Natural killer cell (primary cell): ENCODE measurements at regions not wholly inside any gene's neighbourhood (a gene's known extent, or its start where the extent isn't known, plus 50 kb on each side); places are given as distances from the start of the nearest gene placed in this dataset.

Experiments
- ATAC-seq, 3 donors: fragments of 150-1000 bp in 2 of 3; fragments of 200-7000 bp in 1 of 3; cut with Tn5 transposase; 1 replicate in 1 of 3; 2 replicates in 2 of 3; pipeline ENCODE4 v1.10.0; 2021; ENCODE audit warnings: mild to moderate bottlenecking in 2 of 3, moderate library complexity in 2 of 3
- DNase-seq, 2 donors: peaks; one replicate each; pipeline versions ENCODE4 v3.0.0 to v3.0.0-alpha.2; 2013 to 2021; ENCODE audit warnings: mixed read lengths in 1 of 2
- H3K27ac ChIP-seq: one replicate; pipeline ENCODE4 v1.5.1; 2013; ENCODE audit warnings: mild to moderate bottlenecking, low read length
- H3K27me3 ChIP-seq: one replicate; pipeline ENCODE4 v1.6.1; 2013; ENCODE audit warnings: low read length; ENCODE audit not compliant: control insufficient read depth, insufficient read depth
- H3K36me3 ChIP-seq: one replicate; pipeline ENCODE4 v1.6.1; 2013; ENCODE audit warnings: low read length; ENCODE audit not compliant: control insufficient read depth, insufficient read depth
- H3K4me1 ChIP-seq: one replicate; pipeline ENCODE4 v1.6.1; 2013; ENCODE audit warnings: low read length; ENCODE audit not compliant: control insufficient read depth, insufficient read depth
- H3K4me3 ChIP-seq: one replicate; pipeline ENCODE4 v1.5.1; 2013; ENCODE audit warnings: low read length
- H3K9me3 ChIP-seq: one replicate; pipeline ENCODE4 v1.6.1; 2013; ENCODE audit warnings: low read length; ENCODE audit not compliant: control insufficient read depth, insufficient read depth
- H3K27ac Mint-ChIP-seq, 2 donors: one replicate each; pipeline ENCODE4 v1.8.0; 2022; ENCODE audit warnings: mild to moderate bottlenecking in 2 of 2, mixed read lengths in 2 of 2, moderate library complexity in 1 of 2
- H3K27me3 Mint-ChIP-seq, 2 donors: one replicate each; pipeline ENCODE4 v1.8.0; 2022; ENCODE audit warnings: low read depth in 2 of 2, mixed read lengths in 2 of 2
- H3K36me3 Mint-ChIP-seq: one replicate; pipeline ENCODE4 v1.8.0; 2022; ENCODE audit warnings: mixed read lengths
- H3K4me1 Mint-ChIP-seq, 2 donors: one replicate each; pipeline ENCODE4 v1.8.0; 2022; ENCODE audit warnings: mixed read lengths in 2 of 2
- H3K4me3 Mint-ChIP-seq: one replicate; pipeline ENCODE4 v1.8.0; 2022; ENCODE audit warnings: mild to moderate bottlenecking, moderate library complexity, mixed read lengths
- H3K9me3 Mint-ChIP-seq, 2 donors: one replicate each; pipeline ENCODE4 v1.8.0; 2022; ENCODE audit warnings: mixed read lengths in 2 of 2
- WGBS: methylation state at CpG from one replicate; pipeline ENCODE4 v1.1.7; 2013; ENCODE audit warnings: missing lambda C conversion rate; ENCODE audit not compliant: insufficient coverage; 5-methylcytosine and 5-hydroxymethylcytosine counted together
- intact Hi-C: fragments of 100-400 bp; cut with micrococcal nuclease; formaldehyde crosslinking; loops from one replicate; pipeline ENCODE4 v1.14.2; 2022
- TF ChIP-seq, protein P1 (sequence below): fragments of 200-600 bp; IDR thresholded peaks from one replicate; pipeline ENCODE4 v1.8.0; 2022; ENCODE audit warnings: antibody characterized with exemption

DNA sequence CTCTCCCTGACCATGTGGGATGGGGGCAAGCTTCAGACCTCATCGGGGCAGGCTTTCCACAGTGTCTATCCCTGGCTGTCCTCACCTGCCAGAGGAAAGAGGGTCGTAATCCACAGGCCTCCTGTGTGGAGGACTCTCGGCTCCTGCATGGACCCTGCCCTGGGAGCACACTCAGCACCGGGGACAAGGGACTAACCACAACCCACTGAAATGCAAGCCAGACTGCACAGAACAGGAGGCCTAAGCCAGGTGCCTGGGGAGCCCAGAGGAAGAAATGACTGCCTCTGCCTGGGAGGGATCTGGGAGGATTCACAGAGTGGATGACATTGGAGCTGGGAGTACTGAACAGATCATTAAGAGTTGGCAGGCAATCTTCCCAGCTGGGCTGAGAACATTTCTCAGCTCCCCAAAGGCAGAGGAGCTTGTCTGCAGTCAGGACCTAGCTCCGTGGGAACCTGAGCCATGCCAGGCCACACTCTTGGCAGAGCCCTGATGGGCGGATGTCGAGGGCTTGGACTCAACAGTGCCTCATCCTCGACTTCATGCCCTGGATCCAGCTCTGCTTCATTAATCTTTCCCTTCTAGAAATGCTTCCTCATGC is 213.4 kb downstream of the USP6NL start:
- Histone ChIP-seq H3K27me3 (no peaks in the 10 kb centered on the region), H3K4me3 (no peak overlapping the region), H3K9me3 (peaks cover 3% of the 10 kb centered on the region), H3K4me1 (peaks cover 25% of the 10 kb centered on the region), H3K36me3 (no peaks in the 10 kb centered on the region), H3K27ac (no peak overlapping the region)
- intact Hi-C loops = no loop called here
- DNase-seq = no peak
- H3K4me1 Mint-ChIP-seq = peaks cover 38 to 43% of the 10 kb centered on the region in 2 donors
- peaks cover 0 to 3% of the 10 kb centered on the region in 2 donors for H3K9me3 Mint-ChIP-seq
- no peak overlapping the region for H3K4me3 Mint-ChIP-seq
- TF ChIP-seq, protein P1, sequence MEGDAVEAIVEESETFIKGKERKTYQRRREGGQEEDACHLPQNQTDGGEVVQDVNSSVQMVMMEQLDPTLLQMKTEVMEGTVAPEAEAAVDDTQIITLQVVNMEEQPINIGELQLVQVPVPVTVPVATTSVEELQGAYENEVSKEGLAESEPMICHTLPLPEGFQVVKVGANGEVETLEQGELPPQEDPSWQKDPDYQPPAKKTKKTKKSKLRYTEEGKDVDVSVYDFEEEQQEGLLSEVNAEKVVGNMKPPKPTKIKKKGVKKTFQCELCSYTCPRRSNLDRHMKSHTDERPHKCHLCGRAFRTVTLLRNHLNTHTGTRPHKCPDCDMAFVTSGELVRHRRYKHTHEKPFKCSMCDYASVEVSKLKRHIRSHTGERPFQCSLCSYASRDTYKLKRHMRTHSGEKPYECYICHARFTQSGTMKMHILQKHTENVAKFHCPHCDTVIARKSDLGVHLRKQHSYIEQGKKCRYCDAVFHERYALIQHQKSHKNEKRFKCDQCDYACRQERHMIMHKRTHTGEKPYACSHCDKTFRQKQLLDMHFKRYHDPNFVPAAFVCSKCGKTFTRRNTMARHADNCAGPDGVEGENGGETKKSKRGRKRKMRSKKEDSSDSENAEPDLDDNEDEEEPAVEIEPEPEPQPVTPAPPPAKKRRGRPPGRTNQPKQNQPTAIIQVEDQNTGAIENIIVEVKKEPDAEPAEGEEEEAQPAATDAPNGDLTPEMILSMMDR = no peak
- no peaks in the 10 kb centered on the region for H3K27me3 Mint-ChIP-seq
- no peak for ATAC-seq
- H3K36me3 Mint-ChIP-seq = no peaks in the 10 kb centered on the region
- H3K27ac Mint-ChIP-seq = no peak overlapping the region
- 73% methylated on average over 8 of the region's 8 CpGs for WGBS

DNA sequence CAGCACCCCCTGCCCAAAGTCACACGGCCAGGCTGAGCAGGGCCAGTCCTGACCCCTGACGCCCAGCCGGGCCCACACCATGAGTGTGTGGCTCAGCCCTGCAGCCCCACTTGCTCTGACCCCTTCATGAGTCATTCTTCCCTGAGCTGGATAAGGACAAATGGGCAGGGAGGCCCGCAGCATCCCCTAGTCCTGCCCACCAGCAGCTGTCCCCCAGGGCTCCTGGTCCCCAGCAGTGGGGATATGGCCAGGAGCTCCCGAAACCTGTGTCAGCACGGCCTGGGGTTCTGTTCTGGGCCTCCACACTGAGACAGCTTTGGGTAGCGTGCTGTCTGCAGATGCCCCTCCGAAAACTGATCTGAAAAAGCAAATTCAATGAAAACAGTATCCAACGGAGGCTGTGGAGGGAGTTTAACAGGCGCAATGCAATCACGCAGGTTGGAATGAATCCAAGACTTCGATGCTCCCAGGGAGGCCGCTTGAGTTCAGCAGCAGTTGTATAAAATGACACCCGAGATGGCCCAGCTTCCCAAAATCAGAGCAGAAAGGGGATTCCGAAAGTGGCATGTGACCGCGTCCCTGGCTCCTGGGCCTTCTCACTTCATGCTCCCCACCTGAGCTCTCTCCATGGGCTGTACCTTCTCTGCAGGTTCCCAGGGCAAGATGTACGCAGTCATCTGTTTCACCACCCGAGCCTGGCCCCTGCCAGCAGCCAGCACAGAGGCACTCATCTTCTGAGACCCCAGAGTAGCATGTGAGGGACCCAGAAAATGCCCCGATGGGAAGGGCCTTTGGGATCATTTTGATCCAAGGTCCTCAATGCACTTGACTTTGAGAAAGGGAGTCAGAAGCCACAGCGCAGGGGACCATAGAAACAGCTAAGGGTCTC is 214.1 kb downstream of the USP6NL start:
- H3K27ac ChIP-seq = no peak overlapping the region
- peaks cover 19% of the 10 kb centered on the region for H3K4me1 ChIP-seq
- DNase-seq (no peak), ATAC-seq (no peak)
- H3K4me3 ChIP-seq = no peak overlapping the region
- H3K36me3 ChIP-seq = no peaks in the 10 kb centered on the region
- Mint-ChIP-seq H3K4me3 (no peak overlapping the region), H3K27me3 (peaks cover 0 to 2% of the 10 kb centered on the region in 2 donors), H3K9me3 (no peaks in the 10 kb centered on the region), H3K27ac (no peak overlapping the region), H3K4me1 (peaks cover 30 to 40% of the 10 kb centered on the region in 2 donors), H3K36me3 (no peaks in the 10 kb centered on the region)
- peaks cover 1% of the 10 kb centered on the region for H3K9me3 ChIP-seq
- intact Hi-C loops = no loop called here
- WGBS = 93% methylated on average over 21 of the region's 21 CpGs
- TF ChIP-seq, protein P1 = no peak
- H3K27me3 ChIP-seq = no peaks in the 10 kb centered on the region

DNA sequence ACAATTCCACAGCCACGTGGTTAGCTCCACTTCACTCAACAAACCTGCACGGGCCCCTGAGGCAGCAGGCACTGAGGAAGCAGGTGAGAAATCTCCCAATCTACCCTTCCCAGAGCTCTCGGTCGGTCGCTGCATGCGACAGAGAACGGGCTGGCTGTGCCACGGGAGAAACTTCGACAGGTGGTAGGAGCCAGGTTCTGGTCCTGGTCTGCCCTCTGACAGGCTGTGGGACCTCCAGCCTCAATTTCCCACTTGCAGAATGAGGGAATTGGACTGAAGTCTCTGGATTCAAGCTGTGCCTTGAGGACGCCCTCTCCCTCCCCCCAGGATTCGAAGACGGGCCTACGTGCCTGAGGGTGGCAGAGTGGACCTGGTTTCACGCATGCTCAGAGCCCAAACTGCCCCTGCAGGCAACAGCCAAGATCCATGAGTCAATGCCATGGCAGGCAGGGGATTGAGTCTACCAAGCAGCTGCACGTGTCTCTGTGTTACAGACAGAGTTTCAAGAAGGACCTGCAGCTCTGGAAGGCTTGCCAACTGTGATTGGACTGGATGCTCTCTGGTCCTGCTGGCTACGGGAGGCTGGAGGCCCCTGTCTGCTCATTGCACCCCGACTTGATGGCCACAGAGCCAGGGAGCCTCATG is 215.0 kb downstream of the USP6NL start:
- Histone ChIP-seq H3K27ac (no peak overlapping the region), H3K4me3 (no peak overlapping the region), H3K27me3 (no peaks in the 10 kb centered on the region), H3K4me1 (peaks cover 11% of the 10 kb centered on the region), H3K9me3 (no peaks in the 10 kb centered on the region), H3K36me3 (no peaks in the 10 kb centered on the region)
- Mint-ChIP-seq H3K4me3 (no peak overlapping the region), H3K36me3 (no peaks in the 10 kb centered on the region), H3K27me3 (peaks cover 0 to 2% of the 10 kb centered on the region in 2 donors), H3K27ac (no peak overlapping the region), H3K4me1 (peaks cover 21 to 31% of the 10 kb centered on the region in 2 donors), H3K9me3 (no peaks in the 10 kb centered on the region)
- no peak for DNase-seq
- 87% methylated on average over 17 of the region's 17 CpGs for WGBS
- intact Hi-C loops = no loop called here
- TF ChIP-seq, protein P1 = no peak
- ATAC-seq = no peak
